ENCODE measurements at regions not wholly inside any gene's neighbourhood (a gene's known extent, or its start where the extent isn't known, plus 50 kb on each side); places are given as distances from the start of the nearest gene placed in this dataset.

- Histone ChIP-seq H3K9me3 (no peaks in the 10 kb centered on the region), H3K27ac (no peak overlapping the region), H3K27me3 (no peaks in the 10 kb centered on the region), H3K36me3 (no peaks in the 10 kb centered on the region), H3K4me1 (no peaks in the 10 kb centered on the region), H3K4me3 (no peak overlapping the region)
- TF ChIP-seq, protein P1, sequence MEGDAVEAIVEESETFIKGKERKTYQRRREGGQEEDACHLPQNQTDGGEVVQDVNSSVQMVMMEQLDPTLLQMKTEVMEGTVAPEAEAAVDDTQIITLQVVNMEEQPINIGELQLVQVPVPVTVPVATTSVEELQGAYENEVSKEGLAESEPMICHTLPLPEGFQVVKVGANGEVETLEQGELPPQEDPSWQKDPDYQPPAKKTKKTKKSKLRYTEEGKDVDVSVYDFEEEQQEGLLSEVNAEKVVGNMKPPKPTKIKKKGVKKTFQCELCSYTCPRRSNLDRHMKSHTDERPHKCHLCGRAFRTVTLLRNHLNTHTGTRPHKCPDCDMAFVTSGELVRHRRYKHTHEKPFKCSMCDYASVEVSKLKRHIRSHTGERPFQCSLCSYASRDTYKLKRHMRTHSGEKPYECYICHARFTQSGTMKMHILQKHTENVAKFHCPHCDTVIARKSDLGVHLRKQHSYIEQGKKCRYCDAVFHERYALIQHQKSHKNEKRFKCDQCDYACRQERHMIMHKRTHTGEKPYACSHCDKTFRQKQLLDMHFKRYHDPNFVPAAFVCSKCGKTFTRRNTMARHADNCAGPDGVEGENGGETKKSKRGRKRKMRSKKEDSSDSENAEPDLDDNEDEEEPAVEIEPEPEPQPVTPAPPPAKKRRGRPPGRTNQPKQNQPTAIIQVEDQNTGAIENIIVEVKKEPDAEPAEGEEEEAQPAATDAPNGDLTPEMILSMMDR (IDR thresholded peaks at IDR 0.05) = no peak
- TF ChIP-seq POLR2A (IDR thresholded peaks at IDR 0.05) = no peak
- intact Hi-C loops (cut with DNase I; ENCODE audit: low total_unique reads) = no loop called here
- DNase-seq = no peak
These were observed 139.8 kb upstream of the PROK2 start for GRCh38 chr3:71924721-71925120.

DNA sequence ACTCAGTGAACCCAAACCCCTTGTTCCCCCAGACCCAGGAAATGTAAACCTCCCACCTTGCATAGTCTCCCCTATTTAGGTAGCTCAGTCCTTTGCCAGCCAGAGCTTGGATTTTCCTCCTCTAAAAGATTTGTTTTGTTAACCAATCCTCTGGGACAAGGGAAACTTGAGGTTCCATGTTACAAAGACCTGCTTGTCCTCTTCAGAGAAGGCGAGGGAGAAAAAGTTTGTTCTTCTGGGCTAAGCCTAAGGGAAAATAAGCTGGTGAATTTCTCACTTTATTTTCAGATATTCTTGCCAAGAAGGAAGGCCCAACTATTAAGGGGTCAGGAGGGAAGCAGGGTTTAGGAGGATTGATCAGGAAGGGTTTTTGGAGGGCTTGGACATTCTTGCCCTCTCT, 136.1 kb upstream of the PROK2 start:
- TF ChIP-seq, protein P1 (IDR thresholded peaks at IDR 0.05) = no peak
- no peaks in the 10 kb centered on the region for H3K27me3 ChIP-seq
- no peaks in the 10 kb centered on the region for H3K9me3 ChIP-seq
- intact Hi-C loops (cut with DNase I; ENCODE audit: low total_unique reads) = no loop called here
- no peak for DNase-seq
- no peak overlapping the region for H3K4me3 ChIP-seq
- H3K36me3 ChIP-seq = no peaks in the 10 kb centered on the region
- H3K27ac ChIP-seq = no peak overlapping the region
- no peaks in the 10 kb centered on the region for H3K4me1 ChIP-seq

DNA sequence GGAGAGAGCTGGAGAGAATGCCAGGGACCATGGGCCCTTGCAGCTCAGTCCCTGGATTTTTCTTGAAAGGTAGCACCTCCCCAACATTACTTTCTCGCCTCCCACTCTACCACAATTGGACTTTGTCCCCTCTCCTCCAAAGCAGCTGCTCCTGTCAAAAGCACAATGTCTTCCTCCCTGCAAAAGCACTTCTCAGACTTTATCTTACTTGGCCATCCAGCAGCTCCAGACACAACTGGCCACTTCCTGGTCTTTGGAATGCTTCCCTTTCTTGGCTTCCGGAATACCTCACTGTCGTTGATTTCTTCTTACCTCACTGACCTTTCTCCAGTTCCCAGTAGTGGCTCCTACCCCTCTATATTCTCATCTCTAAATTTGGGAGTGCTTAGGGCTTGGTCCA, 134.6 kb upstream of the PROK2 start:
- H3K27me3 ChIP-seq = no peaks in the 10 kb centered on the region
- intact Hi-C loops (cut with DNase I; ENCODE audit: low total_unique reads) = no loop called here

GRCh38 chr3:71917545-71917944, 132.6 kb upstream of the PROK2 start:
- TF ChIP-seq POLR2A (IDR thresholded peaks at IDR 0.05) = no peak
- TF ChIP-seq, protein P1 (IDR thresholded peaks at IDR 0.05) = no peak
- Histone ChIP-seq H3K27me3 (no peaks in the 10 kb centered on the region), H3K36me3 (no peaks in the 10 kb centered on the region), H3K4me1 (no peaks in the 10 kb centered on the region), H3K9me3 (no peaks in the 10 kb centered on the region), H3K4me3 (no peak overlapping the region), H3K27ac (no peak overlapping the region)
- intact Hi-C loops (cut with DNase I; ENCODE audit: low total_unique reads) = no loop called here
- no peak for DNase-seq

More for the DNA sequence above, 134.6 kb upstream of the PROK2 start:
- H3K9me3 ChIP-seq = no peaks in the 10 kb centered on the region
- H3K4me1 ChIP-seq = no peaks in the 10 kb centered on the region
- H3K4me3 ChIP-seq = no peak overlapping the region
- H3K36me3 ChIP-seq = no peaks in the 10 kb centered on the region
- no peak for TF ChIP-seq POLR2A (IDR thresholded peaks at IDR 0.05)
- TF ChIP-seq, protein P1 (IDR thresholded peaks at IDR 0.05) = no peak
- H3K27ac ChIP-seq = no peak overlapping the region
- DNase-seq = no peak

DNA sequence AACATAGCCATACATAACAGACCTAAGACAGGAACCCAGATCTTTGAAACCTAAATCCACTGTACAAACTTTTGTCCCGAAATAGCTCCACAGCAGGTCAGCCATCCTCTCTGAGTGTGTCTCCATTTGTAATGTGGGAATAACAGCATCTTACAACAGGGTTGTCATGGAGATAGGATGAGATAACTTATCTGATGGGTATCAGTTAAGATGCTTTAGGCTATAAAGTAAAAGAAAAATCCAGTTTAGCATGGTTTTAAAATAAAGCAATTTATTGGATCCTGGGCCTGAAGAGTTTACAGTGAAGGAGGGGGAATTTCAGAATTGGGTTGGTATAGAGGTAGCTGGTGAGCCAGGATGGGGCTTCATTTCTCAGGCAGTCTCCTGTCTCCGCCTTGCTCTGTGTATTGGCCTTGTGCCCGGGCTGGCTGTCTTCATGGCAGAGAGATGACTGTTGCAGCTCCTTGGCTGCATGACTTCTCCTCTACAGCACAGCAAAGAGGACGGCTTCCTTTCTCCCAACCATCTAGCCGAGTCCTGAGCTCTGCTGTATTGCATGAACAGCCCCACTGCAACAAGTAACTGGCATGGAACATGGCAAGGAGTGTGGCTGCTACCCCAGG, 131.9 kb upstream of the PROK2 start:
- no peak overlapping the region for H3K27ac ChIP-seq
- H3K27me3 ChIP-seq = no peaks in the 10 kb centered on the region
- H3K9me3 ChIP-seq = no peaks in the 10 kb centered on the region
- no peaks in the 10 kb centered on the region for H3K36me3 ChIP-seq
- intact Hi-C loops (cut with DNase I; ENCODE audit: low total_unique reads) = no loop called here
- H3K4me1 ChIP-seq = no peaks in the 10 kb centered on the region
- TF ChIP-seq, protein P1 (IDR thresholded peaks at IDR 0.05) = no peak
- no peak for TF ChIP-seq POLR2A (IDR thresholded peaks at IDR 0.05)
- DNase-seq = no peak
- no peak overlapping the region for H3K4me3 ChIP-seq
